K562 (cell line): ENCODE measurements at regions not wholly inside any gene's neighbourhood (a gene's known extent, or its start where the extent isn't known, plus 50 kb on each side); places are given as distances from the start of the nearest gene placed in this dataset.

Experiments used
- ATAC-seq: fragments of 200-7000 bp; cut with Tn5 transposase; 3 replicates; pipeline ENCODE4 v1.9.1; 2020; ENCODE audit warnings: moderate library complexity
- BruUV-seq: library from RNA; stranded (reverse); fragments of 400-500 nt; replicated peaks from 2 replicates; lab custom pipeline; 2021; lab: Mats Ljungman, UMichigan
- CTCF ChIA-PET: fragments of 300-600 bp; formaldehyde crosslinking; extraction: SDS; loops from one replicate; lab custom pipeline; 2021; ENCODE audit warnings: low intra/inter-chr PET ratio; lab: Yijun Ruan, JAX
- POLR2A ChIA-PET: fragments of 300-600, 350-650 bp; sonication (Branson Sonifier 250); formaldehyde crosslinking; extraction: SDS; loops from one replicate; lab custom pipeline; 2021; ENCODE audit warnings: antibody characterized with exemption, inconsistent platforms; lab: Yijun Ruan, JAX
- DNase-seq, 4 experiments: peaks; one replicate each; pipeline versions ENCODE4 v3.0.0 to v3.0.0-alpha.2; 2011 to 2018; ENCODE audit warnings: low spot score in 3 of 4, mixed read lengths in 3 of 4; ENCODE audit errors: extremely low read depth in 1 of 4
- FAIRE-seq: peaks from 2 replicates; lab custom pipeline; 2011; peaks lifted over from hg19 to GRCh38; lab: Jason Lieb, UNC
- H2AFZ ChIP-seq: 2 replicates; pipeline ENCODE4 v1.6.0; 2011; ENCODE audit warnings: low read depth, low read length, control low read depth, inconsistent platforms
- H3K27ac ChIP-seq: fragments of 200-600 bp; 3 replicates; pipeline ENCODE4 v1.8.0; 2011; ENCODE audit warnings: low read depth, mild to moderate bottlenecking, control low read depth, inconsistent platforms, low read length, moderate library complexity, mixed read lengths; ENCODE audit errors: extremely low read depth
- H3K27me3 ChIP-seq, 2 experiments: fragments of 300-600 bp in 1 of 2; 2 replicates in 1 of 2; 3 replicates in 1 of 2; pipeline versions ENCODE4 v1.6.0 to v1.8.0; 2011; ENCODE audit warnings: inconsistent platforms in 2 of 2, low read length in 2 of 2, mild to moderate bottlenecking in 1 of 2, mixed read lengths in 1 of 2, moderate library complexity in 1 of 2; ENCODE audit not compliant: control insufficient read depth in 2 of 2, insufficient read depth in 2 of 2
- H3K36me3 ChIP-seq: fragments of 300-600 bp; 3 replicates; pipeline ENCODE4 v1.8.0; 2011; ENCODE audit warnings: mild to moderate bottlenecking, low read length, inconsistent platforms; ENCODE audit not compliant: control insufficient read depth, insufficient read depth
- H3K4me1 ChIP-seq, 2 experiments: fragments of 200-600 bp in 1 of 2; replicated peaks in 1 of 2; 2 replicates in 1 of 2; 3 replicates in 1 of 2; pipeline versions ENCODE4 v1.5.1 to v1.8.0; 2011; ENCODE audit warnings: inconsistent platforms in 2 of 2, low read length in 2 of 2, mild to moderate bottlenecking in 1 of 2, mixed read lengths in 1 of 2, moderate library complexity in 1 of 2; ENCODE audit not compliant: control insufficient read depth in 2 of 2, insufficient read depth in 2 of 2
- H3K4me2 ChIP-seq: 2 replicates; pipeline ENCODE4 v1.6.1; 2011; ENCODE audit warnings: low read length, control low read depth, inconsistent platforms, mixed read lengths; ENCODE audit not compliant: insufficient read depth
- H3K4me3 ChIP-seq: fragments of 200-600 bp; sonication (generic), shearing (Covaris generic); 2 replicates; pipeline ENCODE4 v1.5.1; 2016; ENCODE audit warnings: control low read depth, inconsistent platforms
- H3K79me2 ChIP-seq: fragments of 200-600 bp; 3 replicates; pipeline ENCODE4 v1.8.0; 2011; ENCODE audit warnings: low read length, inconsistent platforms; ENCODE audit not compliant: control insufficient read depth, insufficient read depth
- H3K9ac ChIP-seq, 2 experiments: 2 replicates each; pipeline versions ENCODE4 v1.6.0 to v1.6.1; 2011; ENCODE audit warnings: low read depth in 2 of 2, low read length in 2 of 2, control low read depth in 1 of 2, inconsistent platforms in 1 of 2, mild to moderate bottlenecking in 1 of 2, mixed read lengths in 1 of 2; ENCODE audit not compliant: insufficient read depth in 1 of 2
- H3K9me1 ChIP-seq: one replicate; pipeline ENCODE4 v1.6.0; 2011; ENCODE audit warnings: inconsistent platforms, mild to moderate bottlenecking, low read length, moderate library complexity; ENCODE audit not compliant: control insufficient read depth, insufficient read depth
- H3K9me3 ChIP-seq: replicated peaks from 2 replicates; pipeline ENCODE4 v1.5.1; 2011; ENCODE audit warnings: low read depth, low read length, inconsistent platforms; ENCODE audit not compliant: control insufficient read depth, insufficient read depth
- H4K20me1 ChIP-seq: replicated peaks from 2 replicates; pipeline ENCODE4 v1.6.1; 2011; ENCODE audit warnings: low read length, inconsistent platforms, mixed read lengths; ENCODE audit not compliant: control insufficient read depth, insufficient read depth
- CHD7 ChIP-seq: fragments of 200-600 bp; sonication (generic); IDR thresholded peaks from one replicate; pipeline ENCODE4 v1.6.1; 2012; ENCODE audit warnings: mild to moderate bottlenecking, low read depth, low read length, inconsistent platforms
- KDM1A ChIP-seq, 2 experiments: fragments of 450-650 bp; IDR thresholded peaks; 2 replicates each; pipeline ENCODE4 v1.6.1; 2016; ENCODE audit warnings: mild to moderate bottlenecking in 2 of 2
- RBBP5 ChIP-seq: fragments of 200-600 bp; sonication (generic); IDR thresholded peaks from 2 replicates; pipeline ENCODE4 v1.6.1; 2012; ENCODE audit warnings: borderline replicate concordance, mild to moderate bottlenecking, low read length, control low read depth, inconsistent platforms; ENCODE audit not compliant: insufficient read depth, poor library complexity, severe bottlenecking
- ZFP91 ChIP-seq: sonication (generic); formaldehyde crosslinking; IDR thresholded peaks from 2 replicates; pipeline ENCODE4 v1.8.0; 2022; ENCODE audit warnings: mild to moderate bottlenecking, missing genetic modification reagents
- ZNF232 ChIP-seq: sonication (generic); formaldehyde crosslinking; IDR thresholded peaks from 2 replicates; pipeline ENCODE4 v1.8.0; 2022; ENCODE audit warnings: mild to moderate bottlenecking, missing genetic modification reagents
- ZNF3 ChIP-seq: fragments of 250-450 bp; sonication (Bioruptor Pico); IDR thresholded peaks from 2 replicates; pipeline ENCODE4 v1.5.0; 2021; ENCODE audit warnings: mild to moderate bottlenecking, moderate library complexity
- WGBS: fragments of 100-300 bp; shearing (Covaris generic); methylation state at CpG from one replicate; pipeline ENCODE4 v1.1.6; 2016; ENCODE audit warnings: low coverage, mixed read lengths; ENCODE audit not compliant: insufficient coverage; ENCODE audit errors: missing lambda C conversion rate; 5-methylcytosine and 5-hydroxymethylcytosine counted together
- in situ Hi-C: fragments of 300-500 bp; cut with MboI; formaldehyde crosslinking; loops from 4 replicates; pipeline ENCODE4 v1.15.0; 2018; ENCODE audit warnings: inconsistent platforms, mixed read lengths
- intact Hi-C: fragments of 100-400 bp; cut with micrococcal nuclease; formaldehyde crosslinking; loops from 2 replicates; pipeline ENCODE4 v1.14.2; 2022

- ChIA-PET POLR2A (interaction anchor here (0.6 kb wide), 1 partner anchor 1452 kb away, joined by 3 read pairs; no protein-coding TSS in a partner anchor), CTCF (no interaction called here)
- H3K9me3 ChIP-seq, result no peaks in the 10 kb centered on the region
- BruUV-seq, result no TSS peak
- H3K79me2 ChIP-seq, result no peaks in the 10 kb centered on the region
- no peaks in the 10 kb centered on the region for H4K20me1 ChIP-seq
- H3K4me1 ChIP-seq, result no peaks in the 10 kb centered on the region
- ATAC-seq (no peak), FAIRE-seq (no peak), DNase-seq (no peak)
- in situ Hi-C loops (no loop called here), intact Hi-C loops (no loop called here)
- H3K4me3 ChIP-seq, result no peak overlapping the region
- no peaks in the 10 kb centered on the region for H3K27me3 ChIP-seq
- H2AFZ ChIP-seq, result no peak overlapping the region
- 0% methylated on average over 6 of the region's 6 CpGs for WGBS
- H3K36me3 ChIP-seq, result no peaks in the 10 kb centered on the region
- no peak overlapping the region for H3K27ac ChIP-seq
- no peak overlapping the region for H3K9ac ChIP-seq
- no peaks in the 10 kb centered on the region for H3K9me1 ChIP-seq
- no peak overlapping the region for H3K4me2 ChIP-seq
- TF ChIP-seq ZFP91 (CRISPR knock-in tag) (no peak), ZNF3 (no peak), KDM1A (IDR thresholded peaks at IDR 0.05) (no peak), CHD7 (no peak), ZNF232 (CRISPR knock-in tag) (no peak), RBBP5 (no peak)
These were observed 334.1 kb downstream of the GABRB3 start for GRCh38 chr15:26438718-26439117.
